ENCODE measurements at regions not wholly inside any gene's neighbourhood (a gene's known extent, or its start where the extent isn't known, plus 50 kb on each side); places are given as distances from the start of the nearest gene placed in this dataset.
"Not testable (repeated sequence)": the region's sequence is repeated elsewhere in the genome, so short reads cannot be mapped to it uniquely, and the experiment has no call there.

DNA sequence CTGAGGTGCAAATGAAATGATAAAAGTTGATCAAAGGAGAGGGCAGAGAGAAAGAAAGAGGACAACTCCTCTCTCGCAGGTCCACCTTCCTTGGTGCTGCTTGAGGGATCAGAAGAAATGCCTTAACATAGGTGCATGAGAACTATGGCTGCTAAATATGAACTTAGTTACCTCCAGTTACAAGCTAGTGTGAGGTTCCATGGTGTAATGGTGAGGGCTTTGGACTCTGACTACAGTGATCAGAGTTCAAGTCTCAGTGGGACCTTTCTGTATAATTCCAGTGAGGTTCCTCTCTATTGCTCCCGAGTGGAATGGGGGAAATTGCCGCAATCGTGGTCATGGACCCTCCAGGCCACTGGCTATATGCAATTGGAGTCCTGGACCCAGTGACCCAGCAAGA lies 387.3 kb downstream of the FAM72C start:
- 74% methylated on average over 3 of the region's 4 CpGs for WGBS (ENCODE audit: insufficient coverage)

DNA sequence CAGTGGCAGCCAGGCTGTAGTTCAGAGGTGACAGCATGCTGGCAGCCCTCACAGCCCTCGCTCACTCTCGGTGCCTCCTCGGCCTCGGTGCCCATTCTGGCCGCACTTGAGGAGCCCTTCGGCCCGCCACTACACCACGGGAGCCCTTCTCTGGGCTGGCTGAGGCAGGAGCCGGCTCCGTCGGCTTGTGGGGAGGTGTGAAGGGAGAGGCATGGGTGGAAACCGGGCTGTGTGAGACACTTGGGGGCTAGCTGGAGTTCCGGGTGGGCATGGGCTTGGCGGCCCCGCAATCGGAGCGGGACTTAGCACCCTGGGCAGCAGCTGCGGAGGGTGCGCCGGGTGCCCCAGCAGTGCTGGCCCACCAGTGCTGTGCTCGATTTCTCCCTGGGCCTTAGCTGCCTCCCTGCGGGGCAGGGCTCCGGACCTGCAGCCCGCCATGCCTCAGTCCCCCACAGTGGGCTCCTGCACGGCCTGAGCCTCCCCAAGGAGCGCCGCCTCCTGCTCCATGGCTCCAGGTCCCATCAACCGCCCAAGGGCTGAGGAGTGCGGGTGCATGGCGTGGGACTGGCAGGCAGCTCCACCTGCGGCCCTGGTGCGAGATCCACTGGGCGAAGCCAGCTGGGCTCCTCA lies 396.8 kb downstream of the FAM72C start:
- peaks cover 1% of the 10 kb centered on the region for H3K9me3 ChIP-seq (ENCODE audit: control insufficient read depth, insufficient read depth, low read length)
- 86% methylated on average over 29 of the region's 33 CpGs for WGBS (ENCODE audit: insufficient coverage)
- no peaks in the 10 kb centered on the region for H3K36me3 ChIP-seq (ENCODE audit: control insufficient read depth, insufficient read depth, low read length)

More for the DNA sequence above, 387.3 kb downstream of the FAM72C start:
- Histone ChIP-seq H3K36me3 (ENCODE audit: control insufficient read depth, insufficient read depth, low read length) (no peaks in the 10 kb centered on the region), H3K27me3 (ENCODE audit: control insufficient read depth, insufficient read depth, low read length) (no peaks in the 10 kb centered on the region), H3K4me1 (ENCODE audit: control insufficient read depth, insufficient read depth, low read length) (no peaks in the 10 kb centered on the region), H3K27ac (ENCODE audit: low read depth, low read length) (no peak overlapping the region), H3K9me3 (ENCODE audit: control insufficient read depth, insufficient read depth, low read length) (no peaks in the 10 kb centered on the region), H3K4me3 (ENCODE audit: low read depth, low read length) (no peak overlapping the region)
- DNase-seq (ENCODE audit: low read depth in 4 of 6, low spot score in 6 of 6): no peak

DNA sequence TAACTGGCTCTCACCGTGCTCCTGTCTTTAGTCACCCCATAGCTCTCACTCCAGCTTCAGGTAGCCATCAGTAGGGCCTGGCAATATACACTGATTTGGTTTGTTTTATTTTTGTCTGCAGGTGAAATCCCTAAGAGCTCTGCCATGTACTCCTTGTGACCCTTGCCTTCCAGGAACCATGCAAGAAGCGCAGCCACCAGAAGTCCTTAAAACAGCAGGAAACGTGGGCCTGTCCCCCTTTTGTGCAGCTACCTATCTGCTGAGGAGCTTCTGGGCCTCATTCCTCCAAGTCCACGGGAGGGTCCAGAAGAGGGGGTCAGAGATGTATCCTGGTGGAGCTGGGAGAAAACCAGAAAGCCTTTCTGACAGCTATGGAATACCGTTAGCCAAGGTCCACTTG lies 399.1 kb downstream of the FAM72C start:
- H3K9me3 ChIP-seq (ENCODE audit: control insufficient read depth, insufficient read depth, low read length); H3K4me1 ChIP-seq (ENCODE audit: control insufficient read depth, insufficient read depth, low read length); H3K4me3 ChIP-seq (ENCODE audit: low read depth, low read length); H3K36me3 ChIP-seq (ENCODE audit: control insufficient read depth, insufficient read depth, low read length); DNase-seq (ENCODE audit: low read depth in 4 of 6, low spot score in 6 of 6); H3K27ac ChIP-seq (ENCODE audit: low read depth, low read length); H3K27me3 ChIP-seq (ENCODE audit: control insufficient read depth, insufficient read depth, low read length): not testable (repeated sequence)
- 65% methylated on average over 3 of the region's 5 CpGs for WGBS (ENCODE audit: insufficient coverage)

More for the DNA sequence above, 396.8 kb downstream of the FAM72C start:
- no peak overlapping the region for H3K27ac ChIP-seq (ENCODE audit: low read depth, low read length)
- H3K4me1 ChIP-seq (ENCODE audit: control insufficient read depth, insufficient read depth, low read length): no peaks in the 10 kb centered on the region
- H3K27me3 ChIP-seq (ENCODE audit: control insufficient read depth, insufficient read depth, low read length): no peaks in the 10 kb centered on the region
- DNase-seq (ENCODE audit: low read depth in 4 of 6, low spot score in 6 of 6): no peak
- H3K4me3 ChIP-seq (ENCODE audit: low read depth, low read length): no peak overlapping the region

- H3K27me3 ChIP-seq (ENCODE audit: control insufficient read depth, insufficient read depth, low read length); DNase-seq (ENCODE audit: low read depth in 4 of 6, low spot score in 6 of 6); H3K4me1 ChIP-seq (ENCODE audit: control insufficient read depth, insufficient read depth, low read length); H3K9me3 ChIP-seq (ENCODE audit: control insufficient read depth, insufficient read depth, low read length); H3K4me3 ChIP-seq (ENCODE audit: low read depth, low read length); H3K27ac ChIP-seq (ENCODE audit: low read depth, low read length); H3K36me3 ChIP-seq (ENCODE audit: control insufficient read depth, insufficient read depth, low read length): not testable (repeated sequence)
- 50% methylated on average over 10 of the region's 20 CpGs for WGBS (ENCODE audit: insufficient coverage)
Observed at GRCh38 chr1:143563761-143564160, 408.0 kb downstream of the FAM72C start.

- DNase-seq (ENCODE audit: low read depth in 4 of 6, low spot score in 6 of 6): no peak
- Histone ChIP-seq H3K27me3 (ENCODE audit: control insufficient read depth, insufficient read depth, low read length) (no peaks in the 10 kb centered on the region), H3K9me3 (ENCODE audit: control insufficient read depth, insufficient read depth, low read length) (no peaks in the 10 kb centered on the region), H3K4me3 (ENCODE audit: low read depth, low read length) (no peak overlapping the region), H3K4me1 (ENCODE audit: control insufficient read depth, insufficient read depth, low read length) (no peaks in the 10 kb centered on the region), H3K36me3 (ENCODE audit: control insufficient read depth, insufficient read depth, low read length) (no peaks in the 10 kb centered on the region), H3K27ac (ENCODE audit: low read depth, low read length) (no peak overlapping the region)
- WGBS (ENCODE audit: insufficient coverage): no CpG with 5 or more reads among the region's 4 CpGs
Observed at GRCh38 chr1:143553627-143554026, 418.2 kb downstream of the FAM72C start.

DNA sequence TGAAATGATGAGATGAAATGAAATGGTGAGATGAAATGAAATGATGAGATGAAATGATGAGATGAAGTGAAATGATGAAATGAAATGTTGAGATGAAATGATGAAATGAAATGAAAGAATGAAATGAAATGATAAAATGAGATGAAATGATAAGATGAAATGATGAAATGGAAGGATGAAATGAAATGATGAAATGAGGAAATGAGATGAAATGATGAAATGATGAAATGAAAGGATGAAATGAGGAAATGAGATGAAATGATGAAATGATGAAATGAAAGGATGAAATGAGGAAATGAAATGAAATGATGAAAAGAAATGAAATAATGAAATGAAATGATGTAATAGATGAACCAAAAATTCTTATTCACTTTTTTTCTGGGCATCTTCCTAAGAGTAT lies 467.1 kb downstream of the FAM72C start:
- not testable (repeated sequence) for H3K9me3 ChIP-seq (ENCODE audit: control insufficient read depth, insufficient read depth, low read length); H3K27me3 ChIP-seq (ENCODE audit: control insufficient read depth, insufficient read depth, low read length); H3K27ac ChIP-seq (ENCODE audit: low read depth, low read length); H3K4me3 ChIP-seq (ENCODE audit: low read depth, low read length); H3K36me3 ChIP-seq (ENCODE audit: control insufficient read depth, insufficient read depth, low read length); DNase-seq (ENCODE audit: low read depth in 4 of 6, low spot score in 6 of 6); H3K4me1 ChIP-seq (ENCODE audit: control insufficient read depth, insufficient read depth, low read length)

DNA sequence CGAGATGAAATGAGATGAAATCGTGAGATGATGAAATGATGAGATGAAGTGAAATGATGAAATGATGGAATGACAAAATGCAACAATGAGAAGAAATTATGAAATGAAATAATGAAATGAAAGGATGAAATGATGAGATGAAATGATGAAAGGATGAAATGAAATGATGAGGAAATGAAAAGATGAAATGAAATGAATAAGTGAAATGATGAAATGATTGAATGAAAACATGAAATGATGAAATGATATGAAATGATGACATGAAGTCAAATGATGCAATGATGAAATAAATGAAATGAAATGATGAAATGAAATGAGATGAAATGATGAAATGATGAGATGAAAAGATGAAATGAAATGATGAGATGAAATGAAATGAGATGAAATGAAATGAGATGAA lies 467.7 kb downstream of the FAM72C start:
- not testable (repeated sequence) for H3K36me3 ChIP-seq (ENCODE audit: control insufficient read depth, insufficient read depth, low read length); DNase-seq (ENCODE audit: low read depth in 4 of 6, low spot score in 6 of 6); H3K9me3 ChIP-seq (ENCODE audit: control insufficient read depth, insufficient read depth, low read length); H3K27me3 ChIP-seq (ENCODE audit: control insufficient read depth, insufficient read depth, low read length); H3K27ac ChIP-seq (ENCODE audit: low read depth, low read length); H3K4me3 ChIP-seq (ENCODE audit: low read depth, low read length); H3K4me1 ChIP-seq (ENCODE audit: control insufficient read depth, insufficient read depth, low read length)
- WGBS (ENCODE audit: insufficient coverage): no CpG with 5 or more reads among the region's 2 CpGs

GRCh38 chr1:143503048-143503447 lies 468.7 kb downstream of the FAM72C start:
- not testable (repeated sequence) for H3K36me3 ChIP-seq (ENCODE audit: control insufficient read depth, insufficient read depth, low read length); H3K27me3 ChIP-seq (ENCODE audit: control insufficient read depth, insufficient read depth, low read length); H3K9me3 ChIP-seq (ENCODE audit: control insufficient read depth, insufficient read depth, low read length); H3K4me1 ChIP-seq (ENCODE audit: control insufficient read depth, insufficient read depth, low read length); DNase-seq (ENCODE audit: low read depth in 4 of 6, low spot score in 6 of 6); H3K4me3 ChIP-seq (ENCODE audit: low read depth, low read length); H3K27ac ChIP-seq (ENCODE audit: low read depth, low read length)
- WGBS (ENCODE audit: insufficient coverage): no CpG with 5 or more reads among the region's 2 CpGs

- not testable (repeated sequence) for H3K27ac ChIP-seq (ENCODE audit: low read depth, low read length); H3K36me3 ChIP-seq (ENCODE audit: control insufficient read depth, insufficient read depth, low read length); H3K4me3 ChIP-seq (ENCODE audit: low read depth, low read length); H3K9me3 ChIP-seq (ENCODE audit: control insufficient read depth, insufficient read depth, low read length); H3K4me1 ChIP-seq (ENCODE audit: control insufficient read depth, insufficient read depth, low read length); DNase-seq (ENCODE audit: low read depth in 4 of 6, low spot score in 6 of 6)
- peaks cover 13% of the 10 kb centered on the region for H3K27me3 ChIP-seq (ENCODE audit: control insufficient read depth, insufficient read depth, low read length)
- WGBS (ENCODE audit: insufficient coverage): 78% methylated on average over 2 of the region's 4 CpGs
Observed at GRCh38 chr1:143502038-143502437, 469.7 kb downstream of the FAM72C start.

DNA sequence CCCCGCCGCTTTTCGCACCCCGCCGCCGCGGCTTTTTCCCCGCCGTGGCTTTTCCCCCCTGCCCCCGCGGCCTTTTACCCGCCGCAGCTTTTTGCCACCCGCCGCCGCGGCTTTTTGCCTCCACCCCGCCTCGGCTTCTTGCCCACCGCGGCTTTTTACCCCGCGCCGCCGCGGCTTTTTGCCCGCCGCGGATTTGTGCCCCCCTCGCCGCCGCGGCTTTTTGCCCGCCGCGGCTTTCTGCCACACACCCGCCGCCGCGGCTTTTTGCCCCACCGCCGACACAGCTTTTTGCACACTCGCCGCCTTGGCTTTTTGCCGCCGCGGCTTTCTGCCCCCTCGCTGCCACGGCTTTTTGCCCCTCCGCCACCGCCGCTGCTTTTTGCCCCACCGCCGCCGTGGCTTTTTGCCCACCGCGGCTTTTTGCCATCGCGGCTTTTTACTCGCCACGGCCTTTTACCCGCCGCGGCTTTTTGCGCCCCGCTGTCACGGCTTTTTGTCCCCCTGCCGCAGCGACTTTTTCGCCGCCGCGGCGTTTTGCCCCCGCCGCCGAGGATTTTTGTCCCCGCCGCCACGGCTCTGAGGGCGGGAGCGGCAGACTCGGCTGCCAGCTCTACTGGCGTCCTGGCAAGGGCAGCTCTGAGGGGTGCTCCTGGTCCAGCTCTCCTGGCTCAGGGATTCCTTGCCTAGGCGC lies 473.6 kb downstream of the FAM72C start:
- not testable (repeated sequence) for H3K4me3 ChIP-seq (ENCODE audit: low read depth, low read length)
- peak in 1 of 6 donors; percentile 6 for DNase-seq (ENCODE audit: low read depth in 4 of 6, low spot score in 6 of 6)

More for the DNA sequence above, 473.6 kb downstream of the FAM72C start:
- not testable (repeated sequence) for H3K36me3 ChIP-seq (ENCODE audit: control insufficient read depth, insufficient read depth, low read length); H3K27ac ChIP-seq (ENCODE audit: low read depth, low read length); H3K9me3 ChIP-seq (ENCODE audit: control insufficient read depth, insufficient read depth, low read length); H3K4me1 ChIP-seq (ENCODE audit: control insufficient read depth, insufficient read depth, low read length)
- peaks cover 14% of the 10 kb centered on the region for H3K27me3 ChIP-seq (ENCODE audit: control insufficient read depth, insufficient read depth, low read length)
- 0% methylated on average over 46 of the region's 85 CpGs for WGBS (ENCODE audit: insufficient coverage)
